Stimulated activated CD4-positive, alpha-beta T cell treated with anti-CD3 and anti-CD28 coated beads, Interleukin-2, amount 100 ng/mL, for 4 hours (primary cell): ENCODE measurements at regions not wholly inside any gene's neighbourhood (a gene's known extent, or its start where the extent isn't known, plus 50 kb on each side); places are given as distances from the start of the nearest gene placed in this dataset.

Experiments
- DNase-seq: peaks from one replicate; pipeline ENCODE4 v3.0.0-alpha.2; 2020; ENCODE audit warnings: low read depth

GRCh38 chr3:68163062-68163461, 508.6 kb upstream of the SUCLG2 start:
- DNase-seq, result no peak

- no peak for DNase-seq
These were observed 508.2 kb upstream of the SUCLG2 start for GRCh38 chr3:68162644-68163043.

- no peak for DNase-seq
These were observed 496.9 kb upstream of the SUCLG2 start for GRCh38 chr3:68151359-68151758.

GRCh38 chr3:68148447-68148846, 494.0 kb upstream of the SUCLG2 start:
- no peak for DNase-seq

- DNase-seq, result no peak
These were observed 488.0 kb upstream of the SUCLG2 start for GRCh38 chr3:68142441-68142840.

- no peak for DNase-seq
These were observed 485.5 kb upstream of the SUCLG2 start for GRCh38 chr3:68139897-68140296.

GRCh38 chr3:68136411-68136810, 482.0 kb upstream of the SUCLG2 start:
- no peak for DNase-seq

- DNase-seq, result no peak
These were observed 480.7 kb upstream of the SUCLG2 start for GRCh38 chr3:68135067-68135466.

- no peak for DNase-seq
These were observed 474.7 kb upstream of the SUCLG2 start for GRCh38 chr3:68129065-68129464.

- DNase-seq, result no peak
These were observed 468.8 kb upstream of the SUCLG2 start for GRCh38 chr3:68123231-68123630.

GRCh38 chr3:68121287-68121686, 466.9 kb upstream of the SUCLG2 start:
- no peak for DNase-seq

- no peak for DNase-seq
These were observed 462.2 kb upstream of the SUCLG2 start for GRCh38 chr3:68116580-68116979.

GRCh38 chr3:68103811-68104210, 449.4 kb upstream of the SUCLG2 start:
- DNase-seq, result no peak

- DNase-seq, result no peak
These were observed 436.2 kb upstream of the SUCLG2 start for GRCh38 chr3:68090571-68090970.

- no peak for DNase-seq
These were observed 435.2 kb upstream of the SUCLG2 start for GRCh38 chr3:68089572-68090011.

GRCh38 chr3:68088636-68089035, 434.2 kb upstream of the SUCLG2 start:
- no peak for DNase-seq

GRCh38 chr3:68088216-68088615, 433.8 kb upstream of the SUCLG2 start:
- peak; percentile 47 for DNase-seq

GRCh38 chr3:68072062-68072461, 417.6 kb upstream of the SUCLG2 start:
- no peak for DNase-seq

GRCh38 chr3:68070186-68070585, 415.8 kb upstream of the SUCLG2 start:
- no peak for DNase-seq

- no peak for DNase-seq
These were observed 412.9 kb upstream of the SUCLG2 start for GRCh38 chr3:68067314-68067713.

- DNase-seq, result no peak
These were observed 408.5 kb upstream of the SUCLG2 start for GRCh38 chr3:68062926-68063325.

- DNase-seq, result no peak
These were observed 406.5 kb upstream of the SUCLG2 start for GRCh38 chr3:68060910-68061309.

- DNase-seq, result no peak
These were observed 405.8 kb upstream of the SUCLG2 start for GRCh38 chr3:68060191-68060590.

- no peak for DNase-seq
These were observed 405.3 kb upstream of the SUCLG2 start for GRCh38 chr3:68059628-68060152.
